ENCODE measurements at regions not wholly inside any gene's neighbourhood (a gene's known extent, or its start where the extent isn't known, plus 50 kb on each side); places are given as distances from the start of the nearest gene placed in this dataset.
A peak's percentile ranks its signal among the peaks of the same experiment; 100 is the strongest.
"Not testable (repeated sequence)": the region's sequence is repeated elsewhere in the genome, so short reads cannot be mapped to it uniquely, and the experiment has no call there.

GRCh38 chr1:234957330-234958065 lies 171.1 kb downstream of the TOMM20 start:
- DNase-seq = peak; percentile 62

- no peak for DNase-seq
Observed at GRCh38 chr1:234956821-234957329, 171.8 kb downstream of the TOMM20 start.

- peak; percentile 50 for DNase-seq
Observed at GRCh38 chr1:234955107-234955731, 173.4 kb downstream of the TOMM20 start.

- DNase-seq = no peak
Observed at GRCh38 chr1:234954613-234955012, 174.0 kb downstream of the TOMM20 start.

GRCh38 chr1:234953655-234954405 lies 174.8 kb downstream of the TOMM20 start:
- DNase-seq = no peak

GRCh38 chr1:234950598-234950997 lies 178.0 kb downstream of the TOMM20 start:
- no peak for DNase-seq

- not testable (repeated sequence) for DNase-seq
Observed at GRCh38 chr1:234949528-234949927, 179.1 kb downstream of the TOMM20 start.

- no peak for DNase-seq
Observed at GRCh38 chr1:234944439-234945344, 183.9 kb downstream of the TOMM20 start.

GRCh38 chr1:234943836-234944402 lies 184.7 kb downstream of the TOMM20 start:
- peak; percentile 96 for DNase-seq

GRCh38 chr1:234942879-234943506 lies 185.6 kb downstream of the TOMM20 start:
- DNase-seq = no peak

- DNase-seq = no peak
Observed at GRCh38 chr1:234942012-234942332, 186.7 kb downstream of the TOMM20 start.

- DNase-seq = no peak
Observed at GRCh38 chr1:234941321-234942011, 187.2 kb downstream of the TOMM20 start.

GRCh38 chr1:234940841-234941240 lies 187.8 kb downstream of the TOMM20 start:
- no peak for DNase-seq

- no peak for DNase-seq
Observed at GRCh38 chr1:234938924-234939323, 189.7 kb downstream of the TOMM20 start.

- no peak for DNase-seq
Observed at GRCh38 chr1:234938135-234938534, 190.5 kb downstream of the TOMM20 start.

GRCh38 chr1:234936612-234937389 lies 191.8 kb downstream of the TOMM20 start:
- DNase-seq = no peak

- no peak for DNase-seq
Observed at GRCh38 chr1:234934611-234935033, 194.0 kb downstream of the TOMM20 start.

- no peak for DNase-seq
Observed at GRCh38 chr1:234933475-234933874, 195.2 kb downstream of the TOMM20 start.

GRCh38 chr1:234932511-234933430 lies 195.9 kb downstream of the TOMM20 start:
- no peak for DNase-seq

All from NCI-H510A treated with DMSO at 0.1 percent for 48 hours (cell line).